HL-60 (cell line): ENCODE measurements at regions not wholly inside any gene's neighbourhood (a gene's known extent, or its start where the extent isn't known, plus 50 kb on each side); places are given as distances from the start of the nearest gene placed in this dataset.

Experiments
- DNase-seq, 2 experiments: peaks; one replicate each; pipeline ENCODE4 v3.0.0-alpha.2; 2010 to 2020; ENCODE audit warnings: low read depth in 1 of 2, low spot score in 1 of 2
- H3K27ac ChIP-seq: fragments of 250-450 bp; sonication (Bioruptor Pico); replicated peaks from 2 replicates; pipeline ENCODE4 v1.5.1; 2020; ENCODE audit warnings: mild to moderate bottlenecking, moderate library complexity
- H3K27me3 ChIP-seq: fragments of 250-450 bp; sonication (Bioruptor Pico); 2 replicates; pipeline ENCODE4 v1.5.1; 2021; ENCODE audit warnings: mild to moderate bottlenecking, moderate library complexity; ENCODE audit not compliant: insufficient read depth, poor library complexity, severe bottlenecking
- H3K4me3 ChIP-seq: replicated peaks from 2 replicates; pipeline ENCODE4 v1.5.1; 2011; ENCODE audit warnings: mild to moderate bottlenecking, control low read depth, low read length; ENCODE audit not compliant: insufficient read depth
- CTCF ChIP-seq: IDR thresholded peaks from one replicate; pipeline ENCODE4 v1.5.1; 2011; ENCODE audit warnings: low read length, control low read depth, inconsistent platforms; ENCODE audit not compliant: insufficient read depth
- GABPA ChIP-seq: IDR thresholded peaks from 2 replicates; pipeline ENCODE4 v1.6.1; 2012; ENCODE audit warnings: low read depth
- POLR2AphosphoS5 ChIP-seq: IDR thresholded peaks from 2 replicates; pipeline ENCODE4 v1.6.1; 2012; ENCODE audit warnings: low read depth
- REST ChIP-seq: IDR thresholded peaks from 2 replicates; pipeline ENCODE4 v1.6.1; 2012; ENCODE audit warnings: low read depth; ENCODE audit not compliant: insufficient replicate concordance
- SPI1 ChIP-seq: IDR thresholded peaks from 2 replicates; pipeline ENCODE4 v1.6.1; 2012; ENCODE audit warnings: low read depth, mild to moderate bottlenecking, borderline replicate concordance

- Histone ChIP-seq H3K4me3 (no peak overlapping the region), H3K27ac (no peak overlapping the region), H3K27me3 (no peaks in the 10 kb centered on the region)
- TF ChIP-seq POLR2AphosphoS5 (no peak), SPI1 (no peak), REST (no peak), CTCF (no peak), GABPA (no peak)
- no peak for DNase-seq
Measured at GRCh38 chr3:173253471-173253870, 112.4 kb upstream of the SPATA16 start.

- no peak overlapping the region for H3K4me3 ChIP-seq
- H3K27ac ChIP-seq, result no peak overlapping the region
- TF ChIP-seq SPI1 (no peak), POLR2AphosphoS5 (no peak), CTCF (no peak), REST (no peak), GABPA (no peak)
- H3K27me3 ChIP-seq, result peaks cover 3% of the 10 kb centered on the region
- no peak for DNase-seq
Measured at GRCh38 chr3:173249457-173249856, 108.4 kb upstream of the SPATA16 start.

- Histone ChIP-seq H3K4me3 (no peak overlapping the region), H3K27me3 (peaks cover 3% of the 10 kb centered on the region), H3K27ac (no peak overlapping the region)
- no peak for DNase-seq
- TF ChIP-seq REST (no peak), GABPA (no peak), POLR2AphosphoS5 (no peak), CTCF (no peak), SPI1 (no peak)
Measured at GRCh38 chr3:173241727-173242126, 100.7 kb upstream of the SPATA16 start.
